ENCODE measurements at regions not wholly inside any gene's neighbourhood (a gene's known extent, or its start where the extent isn't known, plus 50 kb on each side); places are given as distances from the start of the nearest gene placed in this dataset.

DNA sequence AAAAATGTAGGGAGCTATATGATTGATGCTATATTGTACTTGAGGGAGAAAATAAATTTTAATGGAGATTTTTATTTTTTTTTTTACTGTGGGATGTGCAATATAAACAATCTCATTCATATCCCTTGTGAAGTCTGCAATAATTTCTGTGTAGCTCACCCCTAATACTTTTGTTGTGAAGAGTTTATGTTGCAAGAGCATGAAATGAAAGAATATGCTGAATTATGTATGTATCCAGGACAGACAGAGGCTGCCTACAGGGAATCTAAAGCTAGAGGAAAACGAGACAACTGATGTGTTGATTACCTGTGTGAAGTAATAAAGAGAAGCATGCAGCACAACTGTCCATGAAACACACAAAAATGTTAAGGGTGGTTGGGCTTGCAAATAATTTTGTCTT lies 643.3 kb downstream of the DCDC2C start:
- ATAC-seq: no peak
- no peak overlapping the region for H3K27ac Mint-ChIP-seq
- no peaks in the 10 kb centered on the region for H3K27me3 Mint-ChIP-seq
- peaks cover 4 to 17% (median 8%) of the 10 kb centered on the region in 9 donors for H3K9me3 Mint-ChIP-seq
- H3K36me3 Mint-ChIP-seq: no peaks in the 10 kb centered on the region
- DNase-seq: no peak
- POLR2A ChIA-PET: no interaction called here
- H3K4me3 Mint-ChIP-seq: no peak overlapping the region
- no peaks in the 10 kb centered on the region for H3K4me1 Mint-ChIP-seq

- no peaks in the 10 kb centered on the region for H3K4me1 Mint-ChIP-seq
- POLR2A ChIA-PET: no interaction called here
- H3K9me3 Mint-ChIP-seq: peaks cover 2 to 13% (median 6%) of the 10 kb centered on the region in 9 donors
- H3K27ac Mint-ChIP-seq: no peak overlapping the region
- no peak for DNase-seq
- H3K27me3 Mint-ChIP-seq: no peaks in the 10 kb centered on the region
- H3K36me3 Mint-ChIP-seq: no peaks in the 10 kb centered on the region
- H3K4me3 Mint-ChIP-seq: no peak overlapping the region
- no peak for ATAC-seq
Measured at GRCh38 chr2:4353668-4354067, 650.3 kb downstream of the DCDC2C start.

DNA sequence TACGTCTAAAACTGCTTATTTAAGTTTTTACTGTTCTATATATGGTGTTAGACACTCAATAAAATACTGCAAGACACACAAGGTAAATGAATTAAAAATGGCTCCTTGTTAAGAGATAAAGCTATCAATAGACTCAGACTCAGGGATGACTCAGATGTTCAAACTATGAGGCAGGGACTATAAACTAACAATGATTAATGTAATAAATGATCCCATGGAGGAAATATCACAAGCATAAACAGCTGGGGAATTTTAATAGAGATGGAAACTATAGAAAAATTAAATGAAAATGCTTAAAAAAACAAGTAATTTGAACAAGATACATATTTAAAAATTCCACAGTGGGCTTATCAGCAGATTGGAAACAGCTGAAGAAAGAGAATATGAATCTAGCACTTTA lies 650.8 kb downstream of the DCDC2C start:
- H3K4me1 Mint-ChIP-seq: no peaks in the 10 kb centered on the region
- no peaks in the 10 kb centered on the region for H3K36me3 Mint-ChIP-seq
- no peak overlapping the region for H3K4me3 Mint-ChIP-seq
- POLR2A ChIA-PET: no interaction called here
- DNase-seq (no peak), ATAC-seq (no peak)
- no peaks in the 10 kb centered on the region for H3K27me3 Mint-ChIP-seq
- no peak overlapping the region for H3K27ac Mint-ChIP-seq
- H3K9me3 Mint-ChIP-seq: peaks cover 2 to 13% (median 6%) of the 10 kb centered on the region in 9 donors

- POLR2A ChIA-PET: no interaction called here
- DNase-seq: no peak
Measured at GRCh38 chr2:4354678-4355077, 651.3 kb downstream of the DCDC2C start.

GRCh38 chr2:4356109-4356508 lies 652.7 kb downstream of the DCDC2C start:
- H3K27me3 Mint-ChIP-seq: no peaks in the 10 kb centered on the region
- DNase-seq: no peak
- H3K36me3 Mint-ChIP-seq: no peaks in the 10 kb centered on the region
- POLR2A ChIA-PET: no interaction called here
- H3K9me3 Mint-ChIP-seq: peaks cover 0 to 13% (median 4%) of the 10 kb centered on the region in 9 donors
- H3K4me1 Mint-ChIP-seq: no peaks in the 10 kb centered on the region
- ATAC-seq: no peak
- H3K27ac Mint-ChIP-seq: no peak overlapping the region
- no peak overlapping the region for H3K4me3 Mint-ChIP-seq

More at GRCh38 chr2:4354678-4355077, 651.3 kb downstream of the DCDC2C start:
- no peak overlapping the region for H3K4me3 Mint-ChIP-seq
- no peaks in the 10 kb centered on the region for H3K27me3 Mint-ChIP-seq
- H3K27ac Mint-ChIP-seq: no peak overlapping the region
- H3K9me3 Mint-ChIP-seq: peaks cover 2 to 13% (median 6%) of the 10 kb centered on the region in 9 donors
- no peaks in the 10 kb centered on the region for H3K4me1 Mint-ChIP-seq
- H3K36me3 Mint-ChIP-seq: no peaks in the 10 kb centered on the region
- no peak for ATAC-seq

- no peak for ATAC-seq
- H3K9me3 Mint-ChIP-seq: peaks cover 0 to 13% (median 5%) of the 10 kb centered on the region in 9 donors
- no peak overlapping the region for H3K27ac Mint-ChIP-seq
- no peaks in the 10 kb centered on the region for H3K36me3 Mint-ChIP-seq
- POLR2A ChIA-PET: no interaction called here
- H3K4me1 Mint-ChIP-seq: no peaks in the 10 kb centered on the region
- no peak overlapping the region for H3K4me3 Mint-ChIP-seq
- no peak for DNase-seq
- H3K27me3 Mint-ChIP-seq: no peaks in the 10 kb centered on the region
Measured at GRCh38 chr2:4356541-4356940, 653.2 kb downstream of the DCDC2C start.

DNA sequence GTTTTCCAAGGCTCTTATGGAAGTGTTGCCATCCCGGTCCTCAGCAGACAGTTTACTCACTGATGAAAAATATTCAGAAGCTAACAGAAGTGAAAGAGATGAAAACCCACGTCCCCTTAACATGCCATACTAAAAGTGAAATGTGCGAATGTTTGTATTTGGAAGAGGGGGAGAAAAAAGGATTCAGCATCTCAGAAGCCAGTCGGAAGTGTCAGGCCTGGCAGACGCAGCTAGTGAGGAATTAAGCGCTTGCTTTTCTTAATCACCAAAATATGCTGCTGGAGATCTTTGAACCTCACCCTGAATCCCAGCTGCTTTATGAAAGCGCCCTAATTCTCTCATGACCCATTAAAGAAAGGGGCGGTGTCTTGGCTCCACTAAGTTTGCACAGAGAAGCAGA lies 653.7 kb downstream of the DCDC2C start:
- POLR2A ChIA-PET: no interaction called here
- Mint-ChIP-seq H3K36me3 (no peaks in the 10 kb centered on the region), H3K4me1 (no peaks in the 10 kb centered on the region), H3K27me3 (no peaks in the 10 kb centered on the region), H3K4me3 (no peak overlapping the region), H3K27ac (no peak overlapping the region), H3K9me3 (peaks cover 0 to 15% (median 4%) of the 10 kb centered on the region in 9 donors)
- DNase-seq (no peak), ATAC-seq (no peak)

GRCh38 chr2:4358837-4359236 lies 655.5 kb downstream of the DCDC2C start:
- no peaks in the 10 kb centered on the region for H3K27me3 Mint-ChIP-seq
- no peak overlapping the region for H3K27ac Mint-ChIP-seq
- POLR2A ChIA-PET: no interaction called here
- no peak for ATAC-seq
- no peak overlapping the region for H3K4me3 Mint-ChIP-seq
- H3K36me3 Mint-ChIP-seq: peaks cover 0 to under 1% (median 0%) of the 10 kb centered on the region in 3 donors
- H3K4me1 Mint-ChIP-seq: no peaks in the 10 kb centered on the region
- DNase-seq: no peak
- H3K9me3 Mint-ChIP-seq: peaks cover 0 to 22% (median 4%) of the 10 kb centered on the region in 9 donors

- POLR2A ChIA-PET: no interaction called here
- Mint-ChIP-seq H3K4me3 (no peak overlapping the region), H3K27me3 (no peaks in the 10 kb centered on the region), H3K27ac (no peak overlapping the region), H3K36me3 (peaks cover 0 to 8% (median 0%) of the 10 kb centered on the region in 3 donors), H3K9me3 (peaks cover 4 to 33% (median 14%) of the 10 kb centered on the region in 9 donors), H3K4me1 (no peaks in the 10 kb centered on the region)
- DNase-seq (no peak), ATAC-seq (no peak)
Measured at GRCh38 chr2:4368907-4369306, 665.5 kb downstream of the DCDC2C start.

- no peaks in the 10 kb centered on the region for H3K4me1 Mint-ChIP-seq
- no peak overlapping the region for H3K4me3 Mint-ChIP-seq
- H3K27ac Mint-ChIP-seq: no peak overlapping the region
- no peaks in the 10 kb centered on the region for H3K27me3 Mint-ChIP-seq
- ATAC-seq (no peak), DNase-seq (no peak)
- peaks cover 0 to 5% (median 0%) of the 10 kb centered on the region in 3 donors for H3K36me3 Mint-ChIP-seq
- H3K9me3 Mint-ChIP-seq: peaks cover 4 to 33% (median 15%) of the 10 kb centered on the region in 9 donors
- POLR2A ChIA-PET: no interaction called here
Measured at GRCh38 chr2:4369826-4370419, 666.5 kb downstream of the DCDC2C start.

DNA sequence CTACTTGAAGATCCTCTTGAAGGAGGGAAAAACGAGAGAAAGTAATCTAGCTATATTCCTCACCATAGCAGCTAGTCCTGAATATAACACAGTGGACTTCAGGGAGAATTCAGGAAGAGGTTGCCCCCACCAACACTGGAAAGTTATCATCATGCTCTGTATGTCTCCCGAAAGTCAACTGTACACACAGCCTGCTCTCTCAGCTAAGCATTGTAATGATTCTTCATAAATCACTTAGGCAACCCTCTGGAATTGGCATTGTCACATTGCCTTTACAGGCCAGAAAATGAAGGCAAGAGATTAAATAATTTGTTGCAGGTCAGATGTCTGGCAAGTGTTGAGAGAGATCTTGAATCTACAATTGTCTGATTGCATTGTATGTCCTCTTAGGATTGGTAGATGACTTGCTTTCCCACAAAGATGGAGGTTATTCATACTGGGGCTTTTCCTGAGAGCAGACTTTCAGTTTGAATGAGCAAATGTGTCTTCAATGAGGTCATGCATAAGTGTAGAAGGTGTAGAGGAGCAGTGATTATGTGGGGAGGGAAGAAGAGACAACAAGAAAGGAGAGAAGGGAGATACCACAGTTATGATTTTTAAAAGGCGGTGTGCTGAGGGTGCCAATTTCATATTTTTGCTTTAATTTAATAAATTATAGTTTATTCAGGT lies 667.2 kb downstream of the DCDC2C start:
- Mint-ChIP-seq H3K36me3 (peaks cover 0 to 5% (median 0%) of the 10 kb centered on the region in 3 donors), H3K9me3 (peaks cover 2 to 28% (median 15%) of the 10 kb centered on the region in 9 donors), H3K27me3 (no peaks in the 10 kb centered on the region), H3K4me3 (no peak overlapping the region), H3K27ac (no peak overlapping the region), H3K4me1 (no peaks in the 10 kb centered on the region)
- DNase-seq (no peak), ATAC-seq (no peak)
- POLR2A ChIA-PET: no interaction called here

GRCh38 chr2:4381049-4381448 lies 677.7 kb downstream of the DCDC2C start:
- H3K9me3 Mint-ChIP-seq: peaks cover 0 to 22% (median 9%) of the 10 kb centered on the region in 9 donors
- no peaks in the 10 kb centered on the region for H3K36me3 Mint-ChIP-seq
- POLR2A ChIA-PET: no interaction called here
- no peak for ATAC-seq
- DNase-seq: no peak
- H3K4me3 Mint-ChIP-seq: no peak overlapping the region
- H3K4me1 Mint-ChIP-seq: no peaks in the 10 kb centered on the region
- no peak overlapping the region for H3K27ac Mint-ChIP-seq
- no peaks in the 10 kb centered on the region for H3K27me3 Mint-ChIP-seq

GRCh38 chr2:4381773-4382172 lies 678.4 kb downstream of the DCDC2C start:
- no peak for ATAC-seq
- Mint-ChIP-seq H3K27me3 (no peaks in the 10 kb centered on the region), H3K27ac (no peak overlapping the region), H3K36me3 (no peaks in the 10 kb centered on the region), H3K4me1 (no peaks in the 10 kb centered on the region), H3K9me3 (peaks cover 0 to 21% (median 7%) of the 10 kb centered on the region in 9 donors), H3K4me3 (no peak overlapping the region)
- POLR2A ChIA-PET: no interaction called here
- no peak for DNase-seq

GRCh38 chr2:4391013-4391412 lies 687.6 kb downstream of the DCDC2C start:
- POLR2A ChIA-PET: no interaction called here
- peaks cover 6 to 63% (median 20%) of the 10 kb centered on the region in 9 donors for H3K9me3 Mint-ChIP-seq
- no peaks in the 10 kb centered on the region for H3K27me3 Mint-ChIP-seq

More at GRCh38 chr2:4391013-4391412, 687.6 kb downstream of the DCDC2C start:
- Mint-ChIP-seq H3K36me3 (peaks cover 0 to 4% (median 0%) of the 10 kb centered on the region in 3 donors), H3K27ac (no peak overlapping the region), H3K4me1 (no peaks in the 10 kb centered on the region), H3K4me3 (no peak overlapping the region)
- ATAC-seq (no peak), DNase-seq (no peak)
